OCI-LY7 (cell line): ENCODE measurements at regions not wholly inside any gene's neighbourhood (a gene's known extent, or its start where the extent isn't known, plus 50 kb on each side); places are given as distances from the start of the nearest gene placed in this dataset.

Experiments
- BruUV-seq: library from RNA; stranded (reverse); fragments of 400-500 nt; replicated peaks from 2 replicates; lab custom pipeline; 2021; lab: Mats Ljungman, UMichigan
- CTCF ChIA-PET: fragments of 300-600 bp; sonication (Branson Sonifier 250); formaldehyde crosslinking; loops from one replicate; lab custom pipeline; 2022; ENCODE audit warnings: antibody characterized with exemption; ENCODE audit not compliant: unreplicated experiment; lab: Charles Lee
- POLR2A ChIA-PET: fragments of 300-600 bp; sonication (Branson Sonifier 250); formaldehyde crosslinking; loops from one replicate; lab custom pipeline; 2022; ENCODE audit warnings: antibody characterized with exemption; lab: Charles Lee
- DNase-seq: peaks from one replicate; pipeline ENCODE4 v3.0.0-alpha.2; 2015; ENCODE audit warnings: low spot score
- H2AFZ ChIP-seq: fragments of 200-600 bp; sonication (generic), shearing (Covaris generic); 2 replicates; pipeline ENCODE4 v1.6.1; 2014; ENCODE audit warnings: mild to moderate bottlenecking, antibody characterized with exemption, low read length, moderate library complexity
- H3K27ac ChIP-seq: fragments of 200-600 bp; sonication (generic); 2 replicates; pipeline ENCODE4 v1.5.1; 2014; ENCODE audit warnings: mixed run types, low read depth, mild to moderate bottlenecking, moderate library complexity, low read length, inconsistent platforms; ENCODE audit not compliant: poor library complexity, severe bottlenecking
- H3K36me3 ChIP-seq: fragments of 200-600 bp; sonication (generic); 2 replicates; pipeline ENCODE4 v1.6.1; 2014; ENCODE audit warnings: mild to moderate bottlenecking, antibody characterized with exemption, low read length, moderate library complexity, mixed read lengths; ENCODE audit not compliant: insufficient read depth
- H3K4me1 ChIP-seq: fragments of 200-600 bp; sonication (generic); 2 replicates; pipeline ENCODE4 v1.5.1; 2014; ENCODE audit warnings: mild to moderate bottlenecking, low read length; ENCODE audit not compliant: insufficient read depth, poor library complexity, severe bottlenecking
- H3K4me2 ChIP-seq: fragments of 200-600 bp; sonication (generic); 2 replicates; pipeline ENCODE4 v1.6.1; 2014; ENCODE audit warnings: mild to moderate bottlenecking, low read length
- H3K4me3 ChIP-seq: fragments of 200-600 bp; sonication (generic); 2 replicates; pipeline ENCODE4 v1.5.1; 2014; ENCODE audit warnings: mild to moderate bottlenecking, low read depth, low read length; ENCODE audit not compliant: poor library complexity, severe bottlenecking
- H3K79me2 ChIP-seq: fragments of 200-600 bp; sonication (generic); 2 replicates; pipeline ENCODE4 v1.6.1; 2016; ENCODE audit warnings: low read depth, mild to moderate bottlenecking, low read length, moderate library complexity, mixed read lengths; ENCODE audit not compliant: insufficient read depth
- H3K9me2 ChIP-seq: fragments of 200-600 bp; sonication (generic); 2 replicates; pipeline ENCODE4 v1.6.1; 2016; ENCODE audit warnings: mild to moderate bottlenecking, low read length, mixed read lengths; ENCODE audit not compliant: insufficient read depth
- H3K9me3 ChIP-seq: fragments of 200-600 bp; sonication (generic); 2 replicates; pipeline ENCODE4 v1.6.1; 2014; ENCODE audit warnings: mild to moderate bottlenecking, mixed run types, low read length, mixed read lengths
- H4K20me1 ChIP-seq: fragments of 200-600 bp; sonication (generic); 2 replicates; pipeline ENCODE4 v1.6.1; 2014; ENCODE audit warnings: mild to moderate bottlenecking, antibody characterized with exemption, low read length, moderate library complexity, mixed read lengths; ENCODE audit not compliant: insufficient read depth
- CTCF ChIP-seq: fragments of 200-600 bp; sonication (generic); conservative IDR thresholded peaks from 2 replicates; pipeline ENCODE4 v1.5.1; 2014; ENCODE audit warnings: mild to moderate bottlenecking, antibody characterized with exemption, low read length, moderate library complexity, mixed read lengths
- EZH2phosphoT487 ChIP-seq: fragments of 200-600 bp; sonication (generic); IDR thresholded peaks from 2 replicates; pipeline ENCODE4 v1.6.1; 2018; ENCODE audit warnings: low read depth, borderline replicate concordance, mild to moderate bottlenecking, mixed run types, antibody characterized with exemption, low read length, moderate library complexity, mixed read lengths
- intact Hi-C: fragments of 100-400 bp; cut with micrococcal nuclease; formaldehyde crosslinking; loops from one replicate; pipeline ENCODE4 v1.10.0; 2022; ENCODE audit not compliant: unreplicated experiment

GRCh38 chr14:41072776-41073175 is 533.9 kb upstream of the LRFN5 start:
- no peaks in the 10 kb centered on the region for H3K9me3 ChIP-seq
- no peaks in the 10 kb centered on the region for H4K20me1 ChIP-seq
- H2AFZ ChIP-seq, result no peak overlapping the region
- H3K36me3 ChIP-seq, result no peaks in the 10 kb centered on the region
- intact Hi-C loops, result no loop called here
- H3K9me2 ChIP-seq, result no peaks in the 10 kb centered on the region
- H3K4me3 ChIP-seq, result no peak overlapping the region
- CTCF ChIA-PET, result no interaction called here
- H3K27ac ChIP-seq, result no peak overlapping the region
- no peaks in the 10 kb centered on the region for H3K79me2 ChIP-seq
- H3K4me2 ChIP-seq, result no peak overlapping the region
- DNase-seq, result no peak
- no peak for TF ChIP-seq CTCF
- no peak for TF ChIP-seq EZH2phosphoT487
- BruUV-seq, result no TSS peak
- POLR2A ChIA-PET, result no interaction called here
- H3K4me1 ChIP-seq, result no peaks in the 10 kb centered on the region

- POLR2A ChIA-PET, result interaction anchor here (1.0 kb wide), 1 partner anchor 22 kb away, joined by 3 read pairs; no protein-coding TSS in a partner anchor
- no peak overlapping the region for H3K4me3 ChIP-seq
- TF ChIP-seq EZH2phosphoT487, result no peak
- TF ChIP-seq CTCF, result no peak
- DNase-seq, result no peak
- H3K9me3 ChIP-seq, result no peaks in the 10 kb centered on the region
- no peak overlapping the region for H3K27ac ChIP-seq
- no peaks in the 10 kb centered on the region for H4K20me1 ChIP-seq
- H3K79me2 ChIP-seq, result no peaks in the 10 kb centered on the region
- no peaks in the 10 kb centered on the region for H3K36me3 ChIP-seq
- CTCF ChIA-PET, result no interaction called here
- no TSS peak for BruUV-seq
- H3K4me2 ChIP-seq, result no peak overlapping the region
- intact Hi-C loops, result no loop called here
- no peak overlapping the region for H2AFZ ChIP-seq
- H3K9me2 ChIP-seq, result no peaks in the 10 kb centered on the region
- no peaks in the 10 kb centered on the region for H3K4me1 ChIP-seq
Measured at GRCh38 chr14:41071351-41071750, 535.3 kb upstream of the LRFN5 start.

- intact Hi-C loops, result no loop called here
- TF ChIP-seq CTCF, result no peak
- Histone ChIP-seq H3K9me3 (no peaks in the 10 kb centered on the region), H3K4me1 (no peaks in the 10 kb centered on the region), H3K79me2 (no peaks in the 10 kb centered on the region), H3K4me2 (no peak overlapping the region), H4K20me1 (no peaks in the 10 kb centered on the region), H3K9me2 (no peaks in the 10 kb centered on the region), H3K27ac (no peak overlapping the region), H3K36me3 (no peaks in the 10 kb centered on the region), H3K4me3 (no peak overlapping the region), H2AFZ (no peak overlapping the region)
- CTCF ChIA-PET, result no interaction called here
- BruUV-seq, result no TSS peak
- POLR2A ChIA-PET, result no interaction called here
- no peak for DNase-seq
Measured at GRCh38 chr14:41062826-41063225, 543.9 kb upstream of the LRFN5 start.
